TTC549 (cell line): ENCODE measurements at regions not wholly inside any gene's neighbourhood (a gene's known extent, or its start where the extent isn't known, plus 50 kb on each side); places are given as distances from the start of the nearest gene placed in this dataset.

Experiments used
- FAIRE-seq: peaks from 2 replicates; lab custom pipeline; 2012; peaks lifted over from hg19 to GRCh38; lab: Jason Lieb, UNC

GRCh38 chr6:165745492-165745891, 82.5 kb upstream of the PDE10A start:
- no peak for FAIRE-seq

GRCh38 chr6:165744555-165745228, 81.7 kb upstream of the PDE10A start:
- FAIRE-seq, result no peak

- FAIRE-seq, result no peak
These were observed 80.4 kb upstream of the PDE10A start for GRCh38 chr6:165743366-165743898.

DNA sequence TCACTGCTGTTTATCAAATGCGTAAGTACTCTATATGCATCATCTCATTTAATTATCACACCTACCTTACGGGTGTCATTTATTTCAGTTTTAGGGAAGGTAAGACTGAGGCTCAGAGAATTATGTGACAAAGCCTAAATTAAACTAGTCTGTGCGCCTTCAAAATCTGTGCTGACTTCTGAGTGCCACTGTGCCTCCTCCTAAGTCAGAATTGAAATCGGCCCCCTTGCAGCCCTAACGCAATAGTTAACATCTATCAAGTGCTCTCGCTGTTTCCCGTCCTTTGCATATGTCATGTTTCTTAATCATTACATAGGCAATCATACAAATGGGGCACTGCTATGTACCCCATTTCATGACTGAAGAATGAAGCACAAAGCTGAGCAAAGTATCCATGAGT, 79.0 kb upstream of the PDE10A start:
- FAIRE-seq, result no peak

DNA sequence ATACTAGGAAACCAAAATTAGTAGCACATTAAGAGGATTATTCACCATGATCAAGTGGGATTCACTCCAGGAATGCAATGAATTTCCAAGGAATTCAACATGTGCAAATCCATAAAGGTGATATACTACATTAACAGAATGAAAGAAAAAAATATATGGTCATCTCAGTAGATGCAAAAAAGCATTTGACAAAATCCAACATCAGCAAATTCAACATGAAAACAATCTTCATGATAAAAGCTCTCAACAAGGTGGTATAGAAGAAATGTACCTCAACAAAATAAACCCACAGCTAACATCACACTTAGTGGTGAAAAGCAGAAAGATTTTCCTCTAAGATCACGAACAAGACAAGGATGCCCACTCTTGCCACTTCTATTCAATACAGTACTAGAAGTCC, 74.4 kb upstream of the PDE10A start:
- no peak for FAIRE-seq

DNA sequence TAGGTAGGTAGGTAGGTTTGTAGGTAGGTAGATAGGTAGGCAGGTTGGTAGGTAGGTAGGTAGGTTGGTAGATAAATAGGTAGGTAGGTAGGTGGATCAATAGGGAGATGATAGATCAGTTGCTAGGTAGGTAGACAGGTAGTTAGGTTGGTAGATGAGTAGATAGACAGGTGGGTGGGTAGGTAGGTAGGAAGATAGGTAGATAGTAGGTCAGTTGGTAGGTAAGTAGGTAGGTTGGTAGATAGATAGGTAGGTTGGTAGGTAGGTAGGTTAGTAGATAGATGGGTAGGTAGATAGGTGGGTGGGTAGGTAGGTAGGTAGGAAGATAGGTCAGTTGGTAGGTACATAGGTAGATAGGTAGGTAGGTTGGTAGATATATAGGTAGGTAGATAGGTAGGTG, 72.0 kb upstream of the PDE10A start:
- no peak for FAIRE-seq

DNA sequence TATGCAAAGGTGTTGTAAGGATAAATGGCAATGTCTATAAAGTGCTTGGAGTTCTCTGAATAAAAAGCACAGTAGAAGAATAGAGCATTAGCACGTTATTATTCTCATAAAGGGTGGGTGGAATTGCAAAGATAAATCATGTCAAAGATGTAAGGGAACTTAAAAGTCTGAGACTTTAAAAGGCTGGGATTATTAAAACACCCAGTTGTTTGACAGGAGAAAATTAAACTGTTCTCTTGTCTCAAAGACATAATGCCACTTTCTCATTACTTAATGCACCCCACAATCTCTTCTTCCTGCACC, 70.4 kb upstream of the PDE10A start:
- FAIRE-seq, result no peak

DNA sequence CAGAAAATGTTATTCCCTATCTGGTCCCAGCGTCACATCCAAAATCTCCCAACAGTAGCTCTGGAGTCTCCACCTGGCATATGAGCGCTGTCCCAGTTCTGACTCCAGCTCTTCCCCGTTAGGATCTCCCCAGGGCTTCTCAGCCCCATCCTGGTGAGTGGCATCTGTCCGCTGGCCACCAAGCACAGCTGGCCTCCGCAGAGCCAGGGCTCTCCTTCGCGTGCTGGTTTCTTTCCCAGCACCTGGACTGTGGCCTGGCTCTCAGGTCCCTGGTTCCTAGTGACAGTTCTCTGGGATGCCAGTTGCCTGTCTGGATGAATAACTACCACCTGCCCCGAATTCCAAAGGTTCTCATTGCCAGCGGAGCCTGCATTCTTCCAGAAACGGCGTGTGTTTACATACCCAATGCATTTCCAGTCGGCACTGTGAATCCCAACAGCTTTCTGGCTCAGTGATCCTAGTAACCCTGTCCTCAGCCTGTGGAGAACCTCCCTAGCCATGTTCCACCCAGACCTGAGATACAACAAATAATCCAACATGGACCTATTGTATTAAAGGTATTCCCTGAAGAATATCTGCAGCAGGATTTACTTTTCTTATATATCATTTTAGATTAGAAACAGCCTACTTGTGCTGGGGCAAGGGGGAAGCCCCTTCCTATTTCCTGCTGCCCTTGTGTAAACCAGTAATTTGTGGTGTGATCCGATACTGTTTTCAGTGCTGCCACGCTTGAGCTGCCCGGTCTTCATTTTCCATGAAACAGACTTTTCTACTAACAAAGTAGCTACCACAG, 69.9 kb upstream of the PDE10A start:
- FAIRE-seq, result no peak

DNA sequence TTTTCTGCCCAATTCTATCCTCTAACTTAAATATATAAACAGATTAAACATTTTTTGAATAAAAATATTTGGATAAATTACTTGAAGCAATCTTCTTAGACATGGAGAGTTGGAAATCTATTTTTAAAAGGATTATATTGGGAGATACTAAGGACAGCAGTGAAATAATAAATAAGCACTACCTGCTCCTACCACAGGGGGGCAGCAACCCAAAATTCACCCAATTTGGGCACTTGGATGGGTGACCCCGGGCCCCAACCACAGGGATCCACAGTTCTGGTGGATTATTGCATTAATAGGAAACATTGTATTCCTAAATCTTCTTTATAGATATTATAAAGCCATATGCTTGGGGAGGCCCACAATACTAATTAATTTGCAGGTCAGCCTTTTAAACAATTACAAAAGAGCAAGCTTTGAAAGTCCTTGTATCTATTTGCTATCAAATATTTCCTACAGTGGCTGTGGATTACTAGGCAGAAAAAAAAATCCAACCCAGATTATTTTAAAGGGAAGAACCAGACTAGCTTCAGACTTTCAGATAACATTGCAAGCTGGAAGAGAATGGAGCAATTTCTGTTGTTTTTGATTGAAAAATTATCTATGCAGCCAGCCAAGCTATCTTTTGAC, 66.4 kb upstream of the PDE10A start:
- FAIRE-seq, result no peak

DNA sequence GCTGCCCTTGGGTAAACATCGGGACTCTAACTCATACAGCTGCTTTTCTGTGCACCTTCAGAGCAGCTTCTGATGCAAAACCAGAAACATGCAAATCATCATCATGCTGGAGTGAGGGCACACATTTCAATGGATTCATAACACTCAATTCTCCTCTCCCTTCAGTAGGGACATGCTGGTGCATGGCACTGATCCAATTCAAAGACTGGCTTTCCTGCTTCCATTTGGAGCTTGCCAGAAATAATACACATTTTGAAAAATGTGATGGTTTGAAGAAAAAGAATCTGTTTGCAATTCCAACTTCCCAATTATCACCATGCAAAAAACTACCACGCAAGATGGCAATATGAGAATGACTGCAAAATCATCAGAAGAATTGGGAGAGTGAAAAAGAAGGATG, 65.2 kb upstream of the PDE10A start:
- no peak for FAIRE-seq

GRCh38 chr6:165726965-165727381, 63.9 kb upstream of the PDE10A start:
- FAIRE-seq, result no peak

GRCh38 chr6:165726290-165726875, 63.3 kb upstream of the PDE10A start:
- FAIRE-seq, result no peak

GRCh38 chr6:165725201-165725600, 62.2 kb upstream of the PDE10A start:
- no peak for FAIRE-seq

GRCh38 chr6:165723326-165723725, 60.3 kb upstream of the PDE10A start:
- no peak for FAIRE-seq

GRCh38 chr6:165722022-165722421, 59.0 kb upstream of the PDE10A start:
- FAIRE-seq, result no peak

DNA sequence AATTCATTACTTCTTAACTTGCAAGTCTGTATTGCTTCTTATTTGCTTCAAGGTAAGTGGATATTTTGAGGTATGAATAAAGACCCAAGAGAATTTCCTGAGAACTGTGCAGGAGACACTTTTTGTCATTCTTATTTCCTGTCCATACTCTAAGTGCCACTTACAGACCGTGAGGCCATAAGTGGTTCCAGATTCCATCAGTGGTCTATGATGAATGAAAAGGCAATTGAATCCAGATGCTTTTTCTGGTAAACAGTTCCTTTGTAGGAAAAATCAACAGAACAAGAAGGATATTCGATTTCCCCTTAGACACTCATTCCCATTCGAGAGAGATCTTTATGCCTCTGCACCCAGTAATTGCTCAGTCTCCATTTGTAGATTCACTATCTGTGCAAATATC, 58.3 kb upstream of the PDE10A start:
- no peak for FAIRE-seq

- FAIRE-seq, result no peak
These were observed 55.5 kb upstream of the PDE10A start for GRCh38 chr6:165718491-165718891.

GRCh38 chr6:165717732-165718465, 54.9 kb upstream of the PDE10A start:
- FAIRE-seq, result no peak

DNA sequence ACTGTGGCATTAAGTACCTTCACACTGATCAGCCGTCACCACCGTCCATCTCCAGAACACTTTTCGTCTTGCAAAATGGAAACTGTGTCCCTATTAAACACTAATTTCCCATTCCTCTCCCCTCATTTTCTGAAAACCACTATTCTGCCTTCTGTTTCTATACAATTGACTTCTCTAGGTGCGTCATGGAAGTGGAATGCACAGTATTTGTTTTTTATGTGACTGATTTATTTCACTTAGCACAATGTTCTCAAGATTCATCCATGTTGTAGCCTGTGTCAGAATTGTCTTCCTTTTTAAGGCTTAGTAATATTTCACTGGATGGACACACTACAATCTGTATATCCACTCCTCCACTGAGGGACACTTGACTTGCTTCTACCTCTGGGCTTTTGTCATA, 53.8 kb upstream of the PDE10A start:
- no peak for FAIRE-seq

GRCh38 chr6:165715428-165715827, 52.4 kb upstream of the PDE10A start:
- no peak for FAIRE-seq

DNA sequence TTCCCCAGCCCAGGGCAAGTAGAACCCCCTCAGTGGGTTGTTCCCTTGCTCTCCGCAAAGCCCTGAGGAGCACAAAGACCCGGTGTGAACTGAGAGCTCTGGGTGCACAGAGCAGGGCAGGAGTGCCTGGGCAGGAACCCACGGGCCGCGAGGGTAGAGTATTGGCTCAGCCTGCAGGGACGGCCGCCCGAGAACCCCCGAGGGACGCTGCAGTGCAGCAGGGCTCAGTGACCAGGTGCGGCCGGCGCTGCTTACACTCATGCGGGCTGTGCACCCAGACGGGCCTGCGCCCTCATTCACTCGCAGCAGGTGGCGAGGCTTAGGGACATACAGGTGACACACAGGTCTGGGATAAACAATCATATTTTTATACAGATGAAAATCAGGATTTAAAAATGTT, 51.9 kb upstream of the PDE10A start:
- no peak for FAIRE-seq

GRCh38 chr6:165713845-165714466, 50.9 kb upstream of the PDE10A start:
- no peak for FAIRE-seq
